Right lobe of liver (tissue), 4 donors: ENCODE measurements at regions not wholly inside any gene's neighbourhood (a gene's known extent, or its start where the extent isn't known, plus 50 kb on each side); places are given as distances from the start of the nearest gene placed in this dataset.

Experiments
- POLR2A ChIP-seq: fragments of 450-650 bp; IDR thresholded peaks from one replicate; pipeline ENCODE4 v1.6.1; 2017; ENCODE audit warnings: antibody characterized with exemption, mild to moderate bottlenecking
- TF ChIP-seq, protein P1 (sequence below), 4 donors: fragments of 200-600 bp in 3 of 4; fragments of 450-650 bp in 1 of 4; IDR thresholded peaks; one replicate each; pipeline versions ENCODE4 v1.5.1 to v1.8.0; 2016 to 2022; ENCODE audit warnings: antibody characterized with exemption in 4 of 4, mild to moderate bottlenecking in 2 of 4
- donor health status: DM: no; HTN: no; CAD: no.
- donor health status: DM: no; HTN: no; CAD: no.
- donor health status: DM: no; HTN: yes; CAD: no.

DNA sequence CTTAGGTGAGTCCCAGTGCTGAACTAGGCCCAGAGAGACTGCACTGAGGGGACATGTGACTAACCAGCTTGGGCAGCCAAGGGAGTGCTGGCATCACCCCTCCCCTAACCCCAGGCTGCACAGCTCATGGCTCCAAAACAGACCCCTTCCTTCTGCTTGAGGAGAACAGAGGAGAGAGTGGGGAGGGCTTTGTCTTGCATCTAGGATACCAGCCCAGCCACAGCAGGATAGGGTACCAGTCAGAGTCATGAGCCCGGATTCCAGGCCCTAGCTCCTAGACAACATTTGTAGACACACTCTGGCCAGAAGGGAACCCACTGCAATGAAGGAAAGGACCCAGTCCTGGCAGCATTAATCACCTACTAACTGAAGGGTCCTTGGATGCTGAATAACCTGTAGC lies 49.9 kb upstream of the PLSCR4 start:
- no peak for TF ChIP-seq POLR2A
- TF ChIP-seq, protein P1, sequence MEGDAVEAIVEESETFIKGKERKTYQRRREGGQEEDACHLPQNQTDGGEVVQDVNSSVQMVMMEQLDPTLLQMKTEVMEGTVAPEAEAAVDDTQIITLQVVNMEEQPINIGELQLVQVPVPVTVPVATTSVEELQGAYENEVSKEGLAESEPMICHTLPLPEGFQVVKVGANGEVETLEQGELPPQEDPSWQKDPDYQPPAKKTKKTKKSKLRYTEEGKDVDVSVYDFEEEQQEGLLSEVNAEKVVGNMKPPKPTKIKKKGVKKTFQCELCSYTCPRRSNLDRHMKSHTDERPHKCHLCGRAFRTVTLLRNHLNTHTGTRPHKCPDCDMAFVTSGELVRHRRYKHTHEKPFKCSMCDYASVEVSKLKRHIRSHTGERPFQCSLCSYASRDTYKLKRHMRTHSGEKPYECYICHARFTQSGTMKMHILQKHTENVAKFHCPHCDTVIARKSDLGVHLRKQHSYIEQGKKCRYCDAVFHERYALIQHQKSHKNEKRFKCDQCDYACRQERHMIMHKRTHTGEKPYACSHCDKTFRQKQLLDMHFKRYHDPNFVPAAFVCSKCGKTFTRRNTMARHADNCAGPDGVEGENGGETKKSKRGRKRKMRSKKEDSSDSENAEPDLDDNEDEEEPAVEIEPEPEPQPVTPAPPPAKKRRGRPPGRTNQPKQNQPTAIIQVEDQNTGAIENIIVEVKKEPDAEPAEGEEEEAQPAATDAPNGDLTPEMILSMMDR (IDR thresholded peaks at IDR 0.05), result no peak
